ENCODE measurements at regions not wholly inside any gene's neighbourhood (a gene's known extent, or its start where the extent isn't known, plus 50 kb on each side); places are given as distances from the start of the nearest gene placed in this dataset.

GRCh38 chr6:74289884-74290283 lies 593.9 kb downstream of the CD109 start:
- intact Hi-C loops (cut with micrococcal nuclease), result no loop called here
- POLR2A ChIA-PET, result no interaction called here
- no peak for TF ChIP-seq CTCF (IDR thresholded peaks at IDR 0.05; ENCODE audit: unreplicated experiment)
- Mint-ChIP-seq H3K9me3 (ENCODE audit: unreplicated experiment) (no peaks in the 10 kb centered on the region), H3K27ac (ENCODE audit: low read depth, unreplicated experiment) (no peak overlapping the region), H3K4me3 (ENCODE audit: unreplicated experiment) (no peak overlapping the region), H3K27me3 (ENCODE audit: insufficient read depth, unreplicated experiment) (no peaks in the 10 kb centered on the region), H3K4me1 (ENCODE audit: insufficient read depth, unreplicated experiment) (no peaks in the 10 kb centered on the region), H3K36me3 (ENCODE audit: insufficient read depth, unreplicated experiment) (no peaks in the 10 kb centered on the region)
- BruUV-seq (replicated peaks), result no TSS peak
- DNase-seq (ENCODE audit: unreplicated experiment), result no peak
- CTCF ChIA-PET, result interaction anchor here (1.0 kb wide), 1 partner anchor 12 kb away, joined by 3 read pairs; no protein-coding TSS in a partner anchor

GRCh38 chr6:74287932-74288331 lies 591.9 kb downstream of the CD109 start:
- ChIA-PET CTCF (no interaction called here), POLR2A (no interaction called here)
- no peak overlapping the region for H3K4me3 Mint-ChIP-seq (ENCODE audit: unreplicated experiment)
- H3K9me3 Mint-ChIP-seq (ENCODE audit: unreplicated experiment), result no peaks in the 10 kb centered on the region
- no TSS peak for BruUV-seq (replicated peaks)
- H3K36me3 Mint-ChIP-seq (ENCODE audit: insufficient read depth, unreplicated experiment), result no peaks in the 10 kb centered on the region
- intact Hi-C loops (cut with micrococcal nuclease), result no loop called here
- no peaks in the 10 kb centered on the region for H3K27me3 Mint-ChIP-seq (ENCODE audit: insufficient read depth, unreplicated experiment)
- DNase-seq (ENCODE audit: unreplicated experiment), result no peak
- TF ChIP-seq CTCF (IDR thresholded peaks at IDR 0.05; ENCODE audit: unreplicated experiment), result no peak
- no peaks in the 10 kb centered on the region for H3K4me1 Mint-ChIP-seq (ENCODE audit: insufficient read depth, unreplicated experiment)
- no peak overlapping the region for H3K27ac Mint-ChIP-seq (ENCODE audit: low read depth, unreplicated experiment)

- DNase-seq (ENCODE audit: unreplicated experiment), result no peak
- Mint-ChIP-seq H3K4me3 (ENCODE audit: unreplicated experiment) (no peak overlapping the region), H3K27ac (ENCODE audit: low read depth, unreplicated experiment) (no peak overlapping the region), H3K36me3 (ENCODE audit: insufficient read depth, unreplicated experiment) (no peaks in the 10 kb centered on the region), H3K9me3 (ENCODE audit: unreplicated experiment) (no peaks in the 10 kb centered on the region), H3K4me1 (ENCODE audit: insufficient read depth, unreplicated experiment) (no peaks in the 10 kb centered on the region), H3K27me3 (ENCODE audit: insufficient read depth, unreplicated experiment) (no peaks in the 10 kb centered on the region)
- ChIA-PET POLR2A (no interaction called here), CTCF (no interaction called here)
- no peak for TF ChIP-seq CTCF (IDR thresholded peaks at IDR 0.05; ENCODE audit: unreplicated experiment)
- intact Hi-C loops (cut with micrococcal nuclease), result no loop called here
- BruUV-seq (replicated peaks), result no TSS peak
Observed at GRCh38 chr6:74287441-74287840, 591.4 kb downstream of the CD109 start.

GRCh38 chr6:74284284-74284683 lies 588.3 kb downstream of the CD109 start:
- TF ChIP-seq CTCF (IDR thresholded peaks at IDR 0.05; ENCODE audit: unreplicated experiment), result no peak
- Mint-ChIP-seq H3K9me3 (ENCODE audit: unreplicated experiment) (no peaks in the 10 kb centered on the region), H3K27ac (ENCODE audit: low read depth, unreplicated experiment) (no peak overlapping the region), H3K4me1 (ENCODE audit: insufficient read depth, unreplicated experiment) (no peaks in the 10 kb centered on the region), H3K36me3 (ENCODE audit: insufficient read depth, unreplicated experiment) (no peaks in the 10 kb centered on the region), H3K27me3 (ENCODE audit: insufficient read depth, unreplicated experiment) (no peaks in the 10 kb centered on the region), H3K4me3 (ENCODE audit: unreplicated experiment) (no peak overlapping the region)
- no TSS peak for BruUV-seq (replicated peaks)
- no peak for DNase-seq (ENCODE audit: unreplicated experiment)
- POLR2A ChIA-PET, result no interaction called here
- CTCF ChIA-PET, result interaction anchor here (0.9 to 1.0 kb wide), 2 partner anchors 10 to 17 kb away, joined by 3 read pairs; no protein-coding TSS in a partner anchor
- intact Hi-C loops (cut with micrococcal nuclease), result no loop called here
